MM.1S (cell line): ENCODE measurements at regions not wholly inside any gene's neighbourhood (a gene's known extent, or its start where the extent isn't known, plus 50 kb on each side); places are given as distances from the start of the nearest gene placed in this dataset.
"Not testable (repeated sequence)": the region's sequence is repeated elsewhere in the genome, so short reads cannot be mapped to it uniquely, and the experiment has no call there.

Experiments used
- DNase-seq: peaks from one replicate; pipeline ENCODE4 v3.0.0-alpha.2; 2015
- H2AFZ ChIP-seq: fragments of 300-600 bp; sonication (generic); 2 replicates; pipeline ENCODE4 v1.6.0; 2016; ENCODE audit warnings: antibody characterized with exemption, low read length
- H3F3A ChIP-seq: fragments of 300-600 bp; sonication (generic); 2 replicates; pipeline ENCODE4 v1.6.1; 2016; ENCODE audit warnings: mild to moderate bottlenecking, antibody characterized with exemption, low read length, moderate library complexity, mixed read lengths; ENCODE audit not compliant: insufficient read depth
- H3K27ac ChIP-seq: fragments of 300-600 bp; sonication (generic); 2 replicates; pipeline ENCODE4 v1.5.1; 2016; ENCODE audit warnings: mild to moderate bottlenecking, low read length
- H3K27me3 ChIP-seq: fragments of 300-600 bp; sonication (generic); replicated peaks from 2 replicates; pipeline ENCODE4 v1.6.0; 2016; ENCODE audit warnings: low read length; ENCODE audit not compliant: insufficient read depth
- H3K36me3 ChIP-seq: fragments of 300-600 bp; sonication (generic); replicated peaks from 2 replicates; pipeline ENCODE4 v1.6.1; 2016; ENCODE audit warnings: mild to moderate bottlenecking, low read length, mixed read lengths; ENCODE audit not compliant: insufficient read depth
- H3K4me1 ChIP-seq: fragments of 300-600 bp; sonication (generic); 2 replicates; pipeline ENCODE4 v1.6.1; 2016; ENCODE audit warnings: low read length, mixed read lengths
- H3K4me2 ChIP-seq: fragments of 300-600 bp; sonication (generic); 2 replicates; pipeline ENCODE4 v1.6.0; 2016; ENCODE audit warnings: low read depth, low read length
- H3K4me3 ChIP-seq: fragments of 300-600 bp; sonication (generic); 2 replicates; pipeline ENCODE4 v1.5.1; 2016; ENCODE audit warnings: low read length, mixed read lengths
- H3K79me2 ChIP-seq: fragments of 300-600 bp; sonication (generic); 2 replicates; pipeline ENCODE4 v1.6.1; 2016; ENCODE audit warnings: mixed run types, low read length, mixed read lengths
- H3K9ac ChIP-seq: fragments of 300-600 bp; sonication (generic); 2 replicates; pipeline ENCODE4 v1.6.1; 2016; ENCODE audit warnings: low read length, mixed read lengths
- H3K9me2 ChIP-seq: fragments of 300-600 bp; sonication (generic); replicated peaks from 2 replicates; pipeline ENCODE4 v1.6.1; 2016; ENCODE audit warnings: mild to moderate bottlenecking, low read length, mixed read lengths; ENCODE audit not compliant: insufficient read depth
- H3K9me3 ChIP-seq: fragments of 300-600 bp; sonication (generic); replicated peaks from 2 replicates; pipeline ENCODE4 v1.6.1; 2016; ENCODE audit warnings: mild to moderate bottlenecking, low read length, mixed read lengths; ENCODE audit not compliant: insufficient read depth
- H4K20me1 ChIP-seq: fragments of 300-600 bp; sonication (generic); 2 replicates; pipeline ENCODE4 v1.6.1; 2016; ENCODE audit warnings: mild to moderate bottlenecking, low read length, moderate library complexity, mixed read lengths; ENCODE audit not compliant: insufficient read depth
- EZH2 ChIP-seq: fragments of 300-600 bp; sonication (generic); optimal IDR thresholded peaks from 2 replicates; pipeline ENCODE3; 2017; ENCODE audit warnings: low read depth, mild to moderate bottlenecking, antibody characterized with exemption, low read length, mixed read lengths

DNA sequence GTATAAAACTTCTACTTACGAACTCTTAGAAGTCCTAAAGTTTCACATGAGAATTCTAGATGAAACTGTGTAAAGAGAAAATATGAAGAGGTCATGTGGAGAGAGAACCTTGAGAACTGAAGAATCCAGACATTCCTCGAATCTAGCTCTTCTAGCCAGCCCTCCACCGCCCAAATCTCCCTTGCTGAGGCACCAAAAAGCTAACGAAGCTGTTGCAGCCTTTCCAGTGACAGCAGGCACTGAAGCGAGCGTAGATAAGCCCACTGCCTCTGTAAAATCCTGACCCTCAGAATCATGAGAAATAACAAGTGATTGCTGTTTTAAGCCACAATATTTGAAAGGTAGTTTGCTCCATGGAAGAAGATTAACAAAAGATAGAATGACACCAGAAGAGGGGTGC lies 134.0 kb downstream of the GOLGA6L6 start:
- Histone ChIP-seq H3K4me1 (no peaks in the 10 kb centered on the region), H4K20me1 (no peaks in the 10 kb centered on the region), H3K36me3 (no peaks in the 10 kb centered on the region), H3K4me3 (no peak overlapping the region), H3K9me3 (no peaks in the 10 kb centered on the region), H3K27me3 (no peaks in the 10 kb centered on the region), H3K4me2 (no peak overlapping the region), H2AFZ (no peak overlapping the region), H3K9me2 (0 out of 2 replicates have a peak, but pooled peaks cover 5% of the 10 kb centered on the region), H3K27ac (no peak overlapping the region), H3K79me2 (no peaks in the 10 kb centered on the region), H3K9ac (no peak overlapping the region), H3F3A (no peaks in the 10 kb centered on the region)
- TF ChIP-seq EZH2 = no peak
- no peak for DNase-seq

- not testable (repeated sequence) for H3K36me3 ChIP-seq, H2AFZ ChIP-seq, H3K9me2 ChIP-seq, H3K79me2 ChIP-seq, H3F3A ChIP-seq, H4K20me1 ChIP-seq, H3K4me1 ChIP-seq, H3K27ac ChIP-seq, H3K27me3 ChIP-seq, DNase-seq, H3K4me3 ChIP-seq, H3K4me2 ChIP-seq, H3K9me3 ChIP-seq, H3K9ac ChIP-seq
These were observed 137.0 kb downstream of the GOLGA6L6 start for GRCh38 chr15:20404571-20404970.

DNA sequence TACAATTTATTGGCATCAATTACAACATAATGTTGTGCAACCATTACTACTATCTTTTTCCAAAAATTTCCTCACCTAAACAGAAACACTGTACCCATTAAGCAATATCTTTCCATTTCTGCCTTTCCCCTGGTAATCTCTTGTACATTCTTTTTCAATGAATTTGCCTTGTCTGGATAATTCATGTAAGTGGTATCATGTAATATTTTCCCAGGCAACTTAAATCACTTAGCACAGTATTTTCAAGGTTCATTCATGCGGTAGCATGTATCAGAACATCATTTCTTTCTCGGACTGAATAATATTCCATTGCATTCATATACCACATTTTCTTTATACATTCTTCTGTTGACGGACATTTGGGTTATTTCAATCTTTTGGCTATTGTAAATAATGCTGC lies 139.0 kb downstream of the GOLGA6L6 start:
- not testable (repeated sequence) for H3K27me3 ChIP-seq, H3K79me2 ChIP-seq, H3K36me3 ChIP-seq, H3K27ac ChIP-seq, H3K9me2 ChIP-seq, H3K4me2 ChIP-seq, H2AFZ ChIP-seq, DNase-seq, H3F3A ChIP-seq, H3K4me3 ChIP-seq, H3K9ac ChIP-seq, H3K4me1 ChIP-seq, H4K20me1 ChIP-seq, H3K9me3 ChIP-seq

- not testable (repeated sequence) for H3K27me3 ChIP-seq, H3K27ac ChIP-seq, DNase-seq, H4K20me1 ChIP-seq, H3K36me3 ChIP-seq, H3K4me1 ChIP-seq, H3F3A ChIP-seq, H3K9ac ChIP-seq, H3K4me2 ChIP-seq, H2AFZ ChIP-seq, H3K4me3 ChIP-seq, H3K79me2 ChIP-seq, H3K9me2 ChIP-seq, H3K9me3 ChIP-seq
These were observed 140.5 kb downstream of the GOLGA6L6 start for GRCh38 chr15:20401058-20401457.

DNA sequence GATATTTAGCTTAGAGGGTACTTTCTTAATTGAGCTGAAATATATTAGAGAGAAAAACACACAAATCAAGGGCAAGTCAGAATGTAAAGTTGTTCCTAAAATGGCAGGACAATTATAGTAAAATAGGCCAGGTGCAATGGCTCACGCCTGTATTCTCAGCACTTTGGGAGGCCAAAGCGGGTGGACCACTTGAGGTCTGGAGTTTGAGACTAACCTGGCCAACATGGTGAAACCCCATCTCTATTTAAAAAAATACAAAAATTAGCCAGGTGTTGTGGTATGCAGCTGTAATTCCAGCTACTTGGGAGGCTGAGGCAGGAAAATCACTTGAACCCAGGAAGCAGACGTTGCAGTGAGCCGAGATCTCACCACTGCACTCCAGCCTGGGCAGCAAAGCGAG lies 142.9 kb downstream of the GOLGA6L6 start:
- not testable (repeated sequence) for H4K20me1 ChIP-seq, H3K4me1 ChIP-seq, H3K9ac ChIP-seq, H3K4me2 ChIP-seq, H3K27me3 ChIP-seq, H3F3A ChIP-seq, H3K9me3 ChIP-seq, H2AFZ ChIP-seq, DNase-seq, H3K79me2 ChIP-seq, H3K9me2 ChIP-seq, H3K36me3 ChIP-seq, H3K27ac ChIP-seq, H3K4me3 ChIP-seq

DNA sequence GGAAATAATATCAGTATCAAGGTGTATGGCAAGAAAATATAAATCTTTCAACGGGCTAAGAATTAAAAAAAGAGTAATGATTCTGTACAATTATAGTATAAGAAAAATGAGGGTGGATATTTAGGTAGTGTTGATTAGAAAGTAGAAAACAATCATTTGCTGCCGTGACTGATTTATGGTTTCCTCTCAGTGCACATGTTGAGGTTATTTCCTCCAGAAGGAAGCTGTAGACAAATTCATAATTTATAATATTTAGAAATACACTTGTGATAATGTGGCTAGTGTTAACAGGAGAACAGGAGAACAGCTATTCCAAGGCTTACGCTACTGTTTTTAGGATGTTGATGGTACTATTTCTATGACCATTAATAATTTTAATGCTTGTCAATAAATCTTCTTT lies 153.4 kb downstream of the GOLGA6L6 start:
- H3K27ac ChIP-seq, H3K4me3 ChIP-seq, H3K9me3 ChIP-seq, H3K79me2 ChIP-seq, DNase-seq, H3F3A ChIP-seq, H3K27me3 ChIP-seq, H3K4me1 ChIP-seq, H4K20me1 ChIP-seq, H3K36me3 ChIP-seq, H3K9me2 ChIP-seq, H3K4me2 ChIP-seq, H3K9ac ChIP-seq, H2AFZ ChIP-seq: not testable (repeated sequence)
